Brain pericyte (primary cell): ENCODE measurements at regions not wholly inside any gene's neighbourhood (a gene's known extent, or its start where the extent isn't known, plus 50 kb on each side); places are given as distances from the start of the nearest gene placed in this dataset.

Experiments used
- DNase-seq: peaks from one replicate; pipeline ENCODE4 v3.0.0-alpha.2; 2012; ENCODE audit warnings: low read depth, low spot score

DNA sequence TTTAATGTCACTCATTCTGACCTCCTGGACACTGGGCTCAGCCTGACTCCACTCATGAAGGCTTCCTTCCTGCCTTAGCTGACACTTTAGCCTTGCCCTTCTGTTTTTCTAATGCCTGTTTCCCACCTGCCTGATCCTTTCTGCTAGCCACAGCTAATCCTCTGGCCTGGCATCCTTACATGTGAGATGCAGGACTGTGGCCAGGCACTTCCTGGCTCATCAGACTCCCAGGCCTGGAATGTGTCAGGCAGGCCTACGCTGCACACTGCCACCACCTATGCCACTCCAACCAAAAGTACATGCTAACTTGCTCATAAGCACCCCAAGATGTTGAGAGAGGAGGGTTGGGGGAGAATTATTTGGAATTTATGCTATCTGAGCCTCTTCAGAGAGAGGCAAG, 138.8 kb upstream of the NALF2 start:
- no peak for DNase-seq

- no peak for DNase-seq
Measured at GRCh38 chrX:69362856-69363255, 141.3 kb upstream of the NALF2 start.

- no peak for DNase-seq
Measured at GRCh38 chrX:69362354-69362753, 141.8 kb upstream of the NALF2 start.

GRCh38 chrX:69361311-69361845, 142.7 kb upstream of the NALF2 start:
- DNase-seq = no peak

- DNase-seq = no peak
Measured at GRCh38 chrX:69357317-69357716, 146.8 kb upstream of the NALF2 start.

- no peak for DNase-seq
Measured at GRCh38 chrX:69324851-69325250, 159.6 kb upstream of the PJA1 start.

DNA sequence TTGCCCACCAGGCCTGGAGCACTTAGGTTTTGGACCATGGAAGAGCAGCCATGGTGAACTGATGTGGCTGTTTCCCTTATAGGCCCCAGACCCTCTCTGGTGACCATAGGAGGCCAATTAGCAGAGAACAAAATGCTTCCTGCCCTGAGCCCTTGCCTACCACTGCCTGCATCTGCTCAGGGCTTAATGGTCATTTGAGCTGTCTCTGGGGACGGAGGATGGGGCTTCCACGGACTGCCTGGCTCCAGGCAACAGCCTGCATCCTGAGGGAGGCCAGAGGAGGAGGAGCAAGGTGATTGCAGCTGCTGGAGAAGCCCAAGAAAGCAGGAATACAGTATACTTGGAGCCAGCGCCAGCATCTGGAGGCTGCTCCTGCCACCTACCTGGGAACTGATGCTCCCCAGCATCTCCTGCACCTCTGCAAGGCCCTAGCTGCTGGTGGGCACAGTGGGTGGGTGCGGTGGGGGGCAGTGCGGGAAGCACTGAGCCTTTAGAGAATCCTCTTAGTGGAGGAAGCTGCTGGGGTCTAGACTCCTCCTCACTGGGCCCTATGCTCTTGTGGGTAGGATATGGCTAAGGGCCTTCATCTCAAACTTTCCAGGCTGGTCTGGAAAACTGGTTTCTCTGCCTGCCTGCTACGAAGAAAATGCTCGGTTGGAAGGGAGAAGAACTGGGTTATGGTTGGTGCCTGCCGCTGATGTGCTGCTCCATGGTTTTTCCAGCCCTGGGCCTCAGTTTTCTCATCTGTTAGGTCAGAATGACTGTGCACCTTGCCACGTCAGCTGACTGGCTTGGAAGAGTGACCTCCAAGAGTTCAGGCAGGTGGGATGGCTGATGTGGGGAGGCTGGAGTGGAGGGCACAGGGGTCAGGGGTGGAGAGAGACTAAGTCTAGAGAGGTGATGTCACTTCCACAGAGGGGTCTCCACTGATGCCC, 158.8 kb upstream of the PJA1 start:
- no peak for DNase-seq

GRCh38 chrX:69321789-69322188, 156.5 kb upstream of the PJA1 start:
- DNase-seq = no peak

DNA sequence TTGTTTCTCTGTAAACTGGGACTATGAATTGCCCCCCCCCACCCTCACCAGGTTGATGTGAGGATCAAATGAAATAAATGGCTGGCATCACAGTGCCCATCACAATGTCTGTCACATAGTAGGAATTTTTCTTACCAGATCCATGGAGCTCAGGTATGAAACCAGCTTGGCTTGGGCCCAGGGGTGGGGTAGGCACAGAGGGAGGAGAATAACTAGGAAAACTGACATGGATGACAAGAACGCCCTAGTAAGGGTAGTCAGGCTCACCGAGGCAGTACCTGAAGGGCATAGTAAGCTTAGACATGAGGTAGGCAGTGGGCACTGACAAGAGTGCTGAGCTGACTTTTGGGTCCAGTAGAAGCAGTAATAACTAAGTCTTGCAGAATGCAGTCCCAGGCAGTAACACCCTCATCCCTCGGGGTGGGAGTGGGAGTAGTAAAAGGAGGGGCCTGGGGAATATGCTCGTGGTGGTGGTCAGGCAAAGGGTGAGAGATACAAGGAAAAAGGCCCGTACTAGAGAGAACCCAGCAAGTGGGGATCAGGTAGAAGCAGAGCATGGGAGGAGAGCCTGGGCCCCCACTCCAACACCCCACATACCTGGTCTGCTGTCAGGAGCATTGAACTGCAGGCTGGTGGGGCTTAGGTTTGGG, 155.9 kb upstream of the PJA1 start:
- no peak for DNase-seq

GRCh38 chrX:69320116-69320515, 154.9 kb upstream of the PJA1 start:
- no peak for DNase-seq

GRCh38 chrX:69319376-69319775, 154.1 kb upstream of the PJA1 start:
- DNase-seq = no peak

DNA sequence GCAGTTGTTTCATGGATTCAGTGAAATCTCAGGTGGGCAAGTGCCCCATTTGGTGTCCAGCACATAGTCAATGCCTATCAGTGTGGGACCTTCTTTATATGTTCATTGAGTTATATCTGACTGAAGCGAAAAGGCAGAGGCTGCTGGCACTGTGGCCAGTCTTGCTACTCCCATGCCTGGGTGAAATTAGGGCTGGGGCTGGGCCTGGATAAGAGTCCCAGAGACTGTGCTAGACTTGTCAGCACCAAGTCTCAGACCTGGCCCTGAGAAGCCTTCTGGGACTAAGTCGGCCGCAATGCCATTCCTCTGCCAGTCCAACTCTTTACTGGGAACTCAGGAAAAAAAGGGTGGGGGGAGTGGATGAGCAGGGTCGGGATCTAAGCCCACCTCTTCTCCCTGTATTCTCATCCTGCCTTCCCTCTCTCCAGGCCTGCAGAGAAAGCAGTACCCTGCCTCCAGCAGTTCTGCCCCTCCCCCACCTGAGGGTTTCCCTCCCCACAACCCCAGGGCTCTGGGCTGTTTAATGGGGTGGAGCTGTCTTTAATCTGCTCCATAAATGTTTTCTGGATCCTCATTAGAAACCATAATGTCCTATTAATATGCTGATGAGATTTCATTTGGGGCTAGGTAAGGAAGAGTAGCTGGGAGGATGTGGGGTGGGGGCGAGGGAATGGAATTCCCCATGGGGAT, 153.5 kb upstream of the PJA1 start:
- no peak for DNase-seq

DNA sequence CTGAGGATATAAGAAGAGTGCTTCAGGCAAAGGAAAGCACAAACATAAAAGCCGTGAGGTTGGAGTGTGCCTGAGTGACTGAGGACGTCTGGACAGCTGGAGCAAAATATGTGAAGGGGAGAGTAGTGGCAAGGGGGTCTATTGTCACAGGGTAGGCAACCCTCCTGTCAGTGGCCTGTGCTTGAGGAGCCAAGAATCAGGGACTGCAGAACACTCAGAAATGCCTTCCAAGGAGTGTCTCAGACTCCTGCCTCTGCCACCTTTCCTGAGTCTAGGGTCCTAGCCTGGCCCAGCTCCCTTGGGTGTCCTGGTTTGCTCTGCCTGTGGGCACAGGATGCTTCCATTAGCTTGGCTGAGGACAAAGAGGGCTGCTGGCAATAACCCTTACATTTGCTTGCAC, 152.5 kb upstream of the PJA1 start:
- DNase-seq = no peak

DNA sequence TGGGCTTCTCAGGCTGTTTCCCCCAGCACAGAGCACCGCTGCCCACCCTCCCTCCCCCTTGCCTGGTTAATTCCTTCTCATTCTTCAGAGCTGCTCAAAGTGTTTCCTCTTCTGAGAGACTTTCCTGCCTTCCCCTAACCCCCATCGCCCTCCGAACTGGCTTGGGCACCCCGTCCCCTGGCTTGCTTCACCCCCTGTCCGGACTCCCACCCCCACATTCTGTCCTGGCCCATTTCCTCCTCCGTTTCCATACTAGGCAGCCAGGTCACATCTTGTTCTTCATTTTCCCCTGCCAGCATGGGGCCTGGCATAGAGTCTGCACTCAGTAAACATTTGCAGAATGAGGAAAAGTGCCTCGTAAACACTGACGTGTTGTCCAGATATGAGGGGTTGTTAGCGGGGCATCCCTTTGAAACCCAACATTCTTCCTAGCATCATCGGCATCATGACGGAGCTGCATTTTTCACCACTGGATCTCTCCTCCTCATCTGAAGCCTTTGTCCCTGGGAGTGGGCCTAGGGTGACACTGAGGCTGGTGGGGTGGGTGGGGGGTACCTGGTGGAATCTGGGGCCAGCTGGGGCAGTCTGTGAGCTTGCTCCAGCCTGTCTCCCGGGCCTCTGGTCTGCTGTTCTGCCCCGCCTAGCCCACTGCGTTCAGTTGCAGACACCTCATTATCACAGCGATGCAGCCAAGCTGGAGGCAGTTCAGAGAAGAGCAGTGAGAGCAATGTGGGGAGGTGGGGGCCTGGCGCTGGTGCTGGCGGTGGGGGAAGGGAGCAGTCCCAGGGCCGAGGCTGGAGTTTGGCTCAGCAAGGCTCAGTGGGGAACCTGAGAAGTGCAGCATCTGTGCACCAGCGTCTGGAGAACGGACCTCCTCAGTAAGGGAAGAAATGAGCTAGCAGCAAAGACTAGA, 149.4 kb upstream of the PJA1 start:
- DNase-seq = no peak

DNA sequence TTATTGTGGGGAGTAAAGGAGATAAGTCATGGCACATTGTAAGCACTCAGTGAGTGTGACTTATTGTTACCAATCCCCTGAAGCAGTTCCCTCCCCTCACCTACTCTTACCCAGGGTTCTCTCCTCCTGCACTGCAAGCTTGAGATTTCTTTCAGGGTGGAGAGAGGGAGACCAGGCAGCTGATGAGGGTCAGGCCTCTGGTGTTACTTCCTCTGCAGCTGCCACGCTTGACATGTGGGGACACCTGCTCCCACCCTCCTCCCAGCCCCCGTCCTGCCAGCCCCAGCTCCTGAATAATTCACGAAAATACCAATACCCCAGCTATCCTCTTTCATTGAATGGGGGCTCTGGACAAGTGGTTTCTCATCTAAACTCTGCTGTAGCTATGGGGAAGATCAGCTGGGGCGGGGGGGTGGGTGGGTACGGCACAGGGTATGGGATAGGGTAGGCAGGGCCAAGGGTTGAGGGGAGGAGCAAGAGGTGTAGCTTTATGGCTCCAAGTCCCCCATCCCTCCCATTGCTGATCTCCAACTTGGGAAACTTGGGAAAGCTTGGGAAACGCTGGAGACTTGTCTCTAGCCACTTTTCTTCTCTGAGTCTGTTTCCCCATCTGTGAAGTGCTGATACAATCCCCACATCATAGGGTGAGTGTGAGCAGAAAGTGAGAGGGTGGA, 148.5 kb upstream of the PJA1 start:
- no peak for DNase-seq

DNA sequence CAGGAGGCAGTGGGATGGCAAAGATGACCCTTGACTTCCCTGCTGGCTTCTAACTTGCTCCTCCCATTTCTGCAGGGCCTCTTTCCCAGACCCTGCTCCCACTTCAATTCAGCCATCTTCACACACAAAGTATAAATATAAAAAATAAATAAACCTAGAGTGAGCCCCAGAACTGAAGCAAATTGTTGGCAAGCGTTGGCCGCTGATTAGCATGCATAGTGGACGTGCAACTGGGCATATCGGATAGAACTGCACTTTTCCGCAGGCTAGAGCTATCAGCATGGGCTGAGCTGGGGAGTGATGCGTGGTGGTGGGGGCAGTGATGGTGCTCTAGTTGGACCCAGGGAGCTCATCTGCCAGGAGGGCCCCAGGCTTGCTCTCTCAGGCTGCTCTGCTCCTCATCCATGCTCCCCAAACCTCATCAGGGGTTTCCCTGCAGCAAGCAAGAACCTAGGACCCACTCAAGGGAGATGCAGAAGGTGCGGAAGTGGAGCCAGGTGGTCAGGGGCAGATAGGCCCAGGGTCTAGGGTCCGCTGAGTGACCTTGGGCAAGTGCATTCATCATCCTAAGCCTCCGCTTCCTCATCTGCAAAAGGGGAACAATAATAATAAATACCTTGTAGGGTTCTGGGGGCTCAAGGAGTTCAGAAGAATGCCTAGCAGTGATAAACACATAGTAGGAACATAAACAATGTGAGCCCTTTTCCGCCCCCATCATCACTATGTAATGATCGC, 146.8 kb upstream of the PJA1 start:
- no peak for DNase-seq

- no peak for DNase-seq
Measured at GRCh38 chrX:69309074-69309792, 144.0 kb upstream of the PJA1 start.

DNA sequence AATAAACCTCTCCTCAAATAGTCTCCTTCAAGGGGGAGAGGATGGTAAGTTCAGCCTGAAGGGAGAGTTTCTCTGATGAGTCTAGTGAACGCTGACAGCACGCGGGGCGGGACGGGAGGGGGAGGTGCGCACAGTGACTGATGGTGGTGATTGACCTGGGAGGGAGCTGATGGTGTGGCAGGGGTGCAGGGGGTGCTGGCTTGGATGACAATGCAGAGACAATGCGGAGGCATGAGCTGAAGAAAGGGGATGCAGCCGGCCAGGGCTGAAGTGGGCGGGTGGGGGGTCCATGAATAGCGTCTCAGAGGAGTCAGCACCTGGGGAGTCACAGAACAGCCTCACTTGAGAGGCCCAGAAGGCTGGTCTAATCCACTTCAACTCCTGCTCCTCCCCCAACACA, 142.5 kb upstream of the PJA1 start:
- no peak for DNase-seq

GRCh38 chrX:69307029-69307428, 141.8 kb upstream of the PJA1 start:
- no peak for DNase-seq
